HG03354 (cell line): ENCODE measurements at regions not wholly inside any gene's neighbourhood (a gene's known extent, or its start where the extent isn't known, plus 50 kb on each side); places are given as distances from the start of the nearest gene placed in this dataset.
"Not testable (repeated sequence)": the region's sequence is repeated elsewhere in the genome, so short reads cannot be mapped to it uniquely, and the experiment has no call there.

Experiments used
- ATAC-seq: cut with Tn5 transposase; IDR thresholded peaks from one replicate; pipeline ENCODE4 v1.9.1; 2021; ENCODE audit warnings: mild to moderate bottlenecking; ENCODE audit not compliant: unreplicated experiment, poor library complexity, severe bottlenecking

GRCh38 chr13:76635232-76636230 is 250.7 kb downstream of the KCTD12 start:
- no peak for ATAC-seq

- ATAC-seq, result no peak
Observed at GRCh38 chr13:76634431-76635191, 251.6 kb downstream of the KCTD12 start.

GRCh38 chr13:76632401-76633044 is 253.7 kb downstream of the KCTD12 start:
- no peak for ATAC-seq

- no peak for ATAC-seq
Observed at GRCh38 chr13:76630629-76631230, 255.5 kb downstream of the KCTD12 start.

DNA sequence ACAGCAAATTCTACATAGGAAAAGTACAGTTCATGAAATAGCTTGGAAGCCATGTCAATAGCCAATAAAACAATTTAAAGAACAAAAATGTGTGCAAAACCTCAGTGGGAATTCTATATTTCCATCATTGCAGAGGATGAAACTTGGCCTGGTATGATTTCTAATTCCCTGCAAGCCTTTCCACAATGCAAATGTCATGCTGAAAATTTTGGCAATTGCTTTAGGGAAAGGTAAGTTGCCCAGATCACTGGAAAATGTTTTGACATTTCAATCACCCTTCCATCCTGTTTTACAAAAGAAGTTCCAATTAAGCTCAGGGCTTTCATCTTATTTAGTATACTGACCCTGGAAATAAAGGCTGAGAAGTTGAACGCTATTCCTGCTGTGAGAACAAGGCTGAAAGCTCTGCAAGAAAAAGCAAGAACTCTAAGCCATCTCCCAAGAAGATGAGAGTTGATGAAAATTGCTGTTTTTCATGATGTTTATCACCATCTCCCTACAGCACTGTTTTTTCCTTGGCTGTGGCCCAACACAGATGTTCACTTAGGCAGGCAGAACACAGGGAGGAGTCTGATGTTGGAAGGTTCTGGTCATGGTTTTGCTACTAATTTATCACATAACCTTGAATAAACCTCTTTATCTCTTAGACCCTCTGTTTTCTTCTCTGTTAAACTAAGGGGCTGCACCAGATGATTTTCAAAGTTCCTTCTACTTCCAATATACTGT is 263.7 kb downstream of the KCTD12 start:
- no peak for ATAC-seq

GRCh38 chr13:76621705-76622104 is 264.5 kb downstream of the KCTD12 start:
- no peak for ATAC-seq

DNA sequence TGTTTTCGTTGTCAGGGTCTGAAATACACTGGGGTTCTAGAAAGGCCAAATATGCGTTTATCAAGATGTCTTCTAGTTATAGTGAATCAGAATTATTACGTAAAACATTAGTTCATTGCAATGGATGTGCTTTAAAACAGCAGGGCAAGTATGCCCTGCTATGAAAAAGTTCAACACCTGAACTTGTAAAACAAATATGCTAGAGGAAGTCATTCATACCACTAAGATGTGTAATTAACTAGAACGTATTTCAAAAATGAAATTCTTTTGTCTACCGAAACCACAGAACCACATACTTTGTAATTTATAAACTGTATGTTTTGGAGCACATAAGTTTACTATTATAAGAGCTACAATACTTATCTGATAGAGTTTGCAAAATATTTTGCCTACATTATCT is 266.2 kb downstream of the KCTD12 start:
- no peak for ATAC-seq

GRCh38 chr13:76619631-76620030 is 266.6 kb downstream of the KCTD12 start:
- ATAC-seq, result no peak

GRCh38 chr13:76610819-76611415 is 275.3 kb downstream of the KCTD12 start:
- no peak for ATAC-seq

DNA sequence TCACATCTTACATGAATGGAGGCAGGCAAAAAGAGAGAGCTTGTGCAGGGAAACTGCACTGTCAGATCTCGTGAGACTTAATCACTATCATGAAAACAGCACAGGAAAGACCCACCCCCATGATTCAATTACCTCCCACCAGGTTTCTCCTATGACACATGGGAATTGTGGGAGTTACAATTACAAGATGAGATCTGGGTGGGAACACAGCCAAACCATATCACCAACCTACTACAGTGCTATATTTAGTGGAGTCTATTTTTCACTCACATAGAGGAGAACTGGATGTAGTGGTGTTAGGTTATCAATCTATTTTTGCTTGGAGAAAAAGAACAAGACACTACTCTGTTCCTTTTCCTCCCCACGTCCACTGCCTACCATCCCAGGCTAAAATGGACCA is 276.6 kb downstream of the KCTD12 start:
- ATAC-seq, result no peak

DNA sequence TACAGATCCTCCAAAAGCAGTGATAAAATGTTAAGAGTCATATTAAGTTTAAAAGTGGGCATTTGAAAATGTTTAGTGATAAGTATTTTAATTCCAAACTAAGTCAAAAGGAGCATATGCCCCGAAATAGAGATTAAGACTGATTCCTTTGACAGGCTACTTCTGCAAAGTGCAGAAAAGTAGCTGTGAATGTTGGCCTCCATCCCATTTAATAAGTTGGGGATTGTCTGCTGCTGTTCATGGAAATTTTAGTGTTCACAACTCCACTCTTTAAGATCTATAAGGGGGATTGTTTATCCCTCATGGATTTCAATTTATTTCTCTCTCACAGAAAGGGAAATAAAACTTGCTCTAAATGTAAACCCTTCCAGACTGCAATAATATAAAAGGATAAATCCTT is 278.3 kb downstream of the KCTD12 start:
- ATAC-seq, result no peak

DNA sequence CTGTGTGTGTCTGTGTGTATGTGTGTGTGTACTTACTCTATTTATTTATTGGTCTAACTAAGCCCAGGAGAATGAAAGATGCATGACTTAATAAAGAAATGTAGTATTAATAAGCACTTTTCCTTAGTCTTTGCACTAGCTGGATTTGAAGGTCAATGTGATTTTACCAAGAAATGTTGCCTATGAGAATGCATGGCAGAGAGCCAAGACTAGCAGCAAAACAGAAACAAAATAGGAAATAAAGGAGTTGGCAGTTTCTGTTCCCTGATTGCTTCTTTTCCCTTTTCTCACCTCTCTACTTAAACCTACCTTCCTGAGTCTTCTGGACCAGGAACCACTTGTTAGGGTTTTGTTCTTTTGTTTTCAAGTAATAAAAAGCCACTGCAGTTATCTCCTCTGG is 286.1 kb downstream of the KCTD12 start:
- ATAC-seq, result no peak

DNA sequence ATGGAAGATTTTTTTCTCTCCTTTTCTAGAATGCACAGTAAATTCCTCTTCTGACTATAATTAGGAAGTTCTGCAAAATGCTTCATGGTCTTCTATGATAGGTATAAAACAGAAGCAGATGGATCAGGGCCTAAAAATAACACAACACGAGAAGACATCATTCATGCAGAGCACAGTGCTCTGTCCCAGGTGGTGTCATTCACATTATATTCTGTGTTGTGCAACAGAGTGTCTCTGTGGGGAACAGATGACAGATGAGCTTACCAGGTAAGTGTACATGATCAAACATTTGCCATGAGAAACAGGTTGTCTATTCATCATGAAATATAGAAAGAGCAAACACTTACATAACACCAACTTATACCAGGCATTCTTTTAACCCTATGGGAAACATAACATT is 288.3 kb downstream of the KCTD12 start:
- ATAC-seq, result no peak

GRCh38 chr13:76596216-76596615 is 290.0 kb downstream of the KCTD12 start:
- no peak for ATAC-seq

- no peak for ATAC-seq
Observed at GRCh38 chr13:76594435-76594834, 291.8 kb downstream of the KCTD12 start.

GRCh38 chr13:76586842-76587241 is 299.4 kb downstream of the KCTD12 start:
- ATAC-seq, result no peak

- ATAC-seq, result no peak
Observed at GRCh38 chr13:76579701-76580100, 306.5 kb downstream of the KCTD12 start.

- ATAC-seq, result not testable (repeated sequence)
Observed at GRCh38 chr13:76575634-76576033, 310.6 kb downstream of the KCTD12 start.

GRCh38 chr13:76570510-76570971 is 315.7 kb downstream of the KCTD12 start:
- no peak for ATAC-seq
